ENCODE measurements at regions not wholly inside any gene's neighbourhood (a gene's known extent, or its start where the extent isn't known, plus 50 kb on each side); places are given as distances from the start of the nearest gene placed in this dataset.

DNA sequence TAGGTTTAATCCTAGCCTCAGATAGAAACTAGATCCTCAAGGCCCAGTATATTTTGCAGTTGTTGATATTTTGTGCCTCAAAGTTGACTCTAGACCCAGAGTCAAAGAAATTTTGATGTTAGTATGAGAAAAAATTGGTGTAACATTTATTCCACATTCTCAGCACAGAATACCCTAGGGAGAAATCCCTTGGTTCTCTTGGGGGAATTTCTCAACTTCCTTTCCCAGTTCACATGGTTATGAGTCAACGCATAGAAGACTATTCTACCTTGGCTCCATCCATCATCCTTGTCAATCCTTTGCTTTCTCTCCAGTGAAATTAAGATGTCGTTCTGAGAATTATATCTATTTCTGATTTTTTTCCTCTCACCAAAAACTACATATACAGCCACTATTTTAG lies 145.3 kb downstream of the POSTN start:
- Histone ChIP-seq H3K27ac (ENCODE audit: extremely low read depth, low read depth, low read length) (no peak overlapping the region), H3K4me3 (ENCODE audit: low read depth, low read length) (no peak overlapping the region), H3K9me3 (ENCODE audit: control insufficient read depth, insufficient read depth, low read depth, low read length) (no peaks in the 10 kb centered on the region), H3K36me3 (ENCODE audit: control insufficient read depth in 2 of 2, insufficient read depth in 1 of 2, low read length in 2 of 2) (no peaks in the 10 kb centered on the region), H3K4me1 (ENCODE audit: control insufficient read depth, insufficient read depth, low read length) (no peaks in the 10 kb centered on the region)
- no peak for TF ChIP-seq ZNF114 (tag by site-specific recombination; IDR thresholded peaks at IDR 0.05)
- no peak for TF ChIP-seq ZNF121 (tag by site-specific recombination; IDR thresholded peaks at IDR 0.05)
- TF ChIP-seq ZNF837 (tag by site-specific recombination; IDR thresholded peaks at IDR 0.05), result no peak
- no peak for TF ChIP-seq ZNF169 (tag by site-specific recombination; IDR thresholded peaks at IDR 0.05)
- no peak for TF ChIP-seq GLIS1 (tag by site-specific recombination; IDR thresholded peaks at IDR 0.05)
- TF ChIP-seq ZNF335 (tag by site-specific recombination; conservative IDR thresholded peaks at IDR 0.05), result no peak
- no peak for TF ChIP-seq ZNF510 (tag by site-specific recombination; IDR thresholded peaks at IDR 0.05; ENCODE audit: insufficient replicate concordance)
- TF ChIP-seq, protein P1, sequence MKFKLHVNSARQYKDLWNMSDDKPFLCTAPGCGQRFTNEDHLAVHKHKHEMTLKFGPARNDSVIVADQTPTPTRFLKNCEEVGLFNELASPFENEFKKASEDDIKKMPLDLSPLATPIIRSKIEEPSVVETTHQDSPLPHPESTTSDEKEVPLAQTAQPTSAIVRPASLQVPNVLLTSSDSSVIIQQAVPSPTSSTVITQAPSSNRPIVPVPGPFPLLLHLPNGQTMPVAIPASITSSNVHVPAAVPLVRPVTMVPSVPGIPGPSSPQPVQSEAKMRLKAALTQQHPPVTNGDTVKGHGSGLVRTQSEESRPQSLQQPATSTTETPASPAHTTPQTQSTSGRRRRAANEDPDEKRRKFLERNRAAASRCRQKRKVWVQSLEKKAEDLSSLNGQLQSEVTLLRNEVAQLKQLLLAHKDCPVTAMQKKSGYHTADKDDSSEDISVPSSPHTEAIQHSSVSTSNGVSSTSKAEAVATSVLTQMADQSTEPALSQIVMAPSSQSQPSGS (tag by site-specific recombination; IDR thresholded peaks at IDR 0.05; ENCODE audit: low read depth), result no peak
- no peak for TF ChIP-seq ZNF112 (tag by site-specific recombination; IDR thresholded peaks at IDR 0.05)
- TF ChIP-seq, protein P2, sequence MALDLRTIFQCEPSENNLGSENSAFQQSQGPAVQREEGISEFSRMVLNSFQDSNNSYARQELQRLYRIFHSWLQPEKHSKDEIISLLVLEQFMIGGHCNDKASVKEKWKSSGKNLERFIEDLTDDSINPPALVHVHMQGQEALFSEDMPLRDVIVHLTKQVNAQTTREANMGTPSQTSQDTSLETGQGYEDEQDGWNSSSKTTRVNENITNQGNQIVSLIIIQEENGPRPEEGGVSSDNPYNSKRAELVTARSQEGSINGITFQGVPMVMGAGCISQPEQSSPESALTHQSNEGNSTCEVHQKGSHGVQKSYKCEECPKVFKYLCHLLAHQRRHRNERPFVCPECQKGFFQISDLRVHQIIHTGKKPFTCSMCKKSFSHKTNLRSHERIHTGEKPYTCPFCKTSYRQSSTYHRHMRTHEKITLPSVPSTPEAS (tag by site-specific recombination; IDR thresholded peaks at IDR 0.05), result no peak
- TF ChIP-seq ZNF157 (tag by site-specific recombination; IDR thresholded peaks at IDR 0.05), result no peak
- TF ChIP-seq ZNF175 (tag by site-specific recombination; IDR thresholded peaks at IDR 0.05), result no peak
- no peak for TF ChIP-seq ZBTB17 (tag by site-specific recombination; IDR thresholded peaks at IDR 0.05)
- TF ChIP-seq ZNF76 (tag by site-specific recombination; IDR thresholded peaks at IDR 0.05; ENCODE audit: borderline replicate concordance, low read depth), result no peak
- TF ChIP-seq, protein P3, sequence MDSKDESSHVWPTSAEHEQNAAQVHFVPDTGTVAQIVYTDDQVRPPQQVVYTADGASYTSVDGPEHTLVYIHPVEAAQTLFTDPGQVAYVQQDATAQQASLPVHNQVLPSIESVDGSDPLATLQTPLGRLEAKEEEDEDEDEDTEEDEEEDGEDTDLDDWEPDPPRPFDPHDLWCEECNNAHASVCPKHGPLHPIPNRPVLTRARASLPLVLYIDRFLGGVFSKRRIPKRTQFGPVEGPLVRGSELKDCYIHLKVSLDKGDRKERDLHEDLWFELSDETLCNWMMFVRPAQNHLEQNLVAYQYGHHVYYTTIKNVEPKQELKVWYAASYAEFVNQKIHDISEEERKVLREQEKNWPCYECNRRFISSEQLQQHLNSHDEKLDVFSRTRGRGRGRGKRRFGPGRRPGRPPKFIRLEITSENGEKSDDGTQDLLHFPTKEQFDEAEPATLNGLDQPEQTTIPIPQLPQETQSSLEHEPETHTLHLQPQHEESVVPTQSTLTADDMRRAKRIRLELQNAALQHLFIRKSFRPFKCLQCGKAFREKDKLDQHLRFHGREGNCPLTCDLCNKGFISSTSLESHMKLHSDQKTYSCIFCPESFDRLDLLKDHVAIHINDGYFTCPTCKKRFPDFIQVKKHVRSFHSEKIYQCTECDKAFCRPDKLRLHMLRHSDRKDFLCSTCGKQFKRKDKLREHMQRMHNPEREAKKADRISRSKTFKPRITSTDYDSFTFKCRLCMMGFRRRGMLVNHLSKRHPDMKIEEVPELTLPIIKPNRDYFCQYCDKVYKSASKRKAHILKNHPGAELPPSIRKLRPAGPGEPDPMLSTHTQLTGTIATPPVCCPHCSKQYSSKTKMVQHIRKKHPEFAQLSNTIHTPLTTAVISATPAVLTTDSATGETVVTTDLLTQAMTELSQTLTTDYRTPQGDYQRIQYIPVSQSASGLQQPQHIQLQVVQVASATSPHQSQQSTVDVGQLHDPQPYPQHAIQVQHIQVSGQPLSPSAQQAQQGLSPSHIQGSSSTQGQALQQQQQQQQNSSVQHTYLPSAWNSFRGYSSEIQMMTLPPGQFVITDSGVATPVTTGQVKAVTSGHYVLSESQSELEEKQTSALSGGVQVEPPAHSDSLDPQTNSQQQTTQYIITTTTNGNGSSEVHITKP (tag by site-specific recombination; IDR thresholded peaks at IDR 0.05), result no peak
- no peak for TF ChIP-seq ZBTB8A (tag by site-specific recombination; IDR thresholded peaks at IDR 0.05)
- TF ChIP-seq ZNF394 (tag by site-specific recombination; IDR thresholded peaks at IDR 0.05; ENCODE audit: borderline replicate concordance), result no peak
- TF ChIP-seq ZNF521 (tag by site-specific recombination; IDR thresholded peaks at IDR 0.05), result no peak
- TF ChIP-seq, protein P4, sequence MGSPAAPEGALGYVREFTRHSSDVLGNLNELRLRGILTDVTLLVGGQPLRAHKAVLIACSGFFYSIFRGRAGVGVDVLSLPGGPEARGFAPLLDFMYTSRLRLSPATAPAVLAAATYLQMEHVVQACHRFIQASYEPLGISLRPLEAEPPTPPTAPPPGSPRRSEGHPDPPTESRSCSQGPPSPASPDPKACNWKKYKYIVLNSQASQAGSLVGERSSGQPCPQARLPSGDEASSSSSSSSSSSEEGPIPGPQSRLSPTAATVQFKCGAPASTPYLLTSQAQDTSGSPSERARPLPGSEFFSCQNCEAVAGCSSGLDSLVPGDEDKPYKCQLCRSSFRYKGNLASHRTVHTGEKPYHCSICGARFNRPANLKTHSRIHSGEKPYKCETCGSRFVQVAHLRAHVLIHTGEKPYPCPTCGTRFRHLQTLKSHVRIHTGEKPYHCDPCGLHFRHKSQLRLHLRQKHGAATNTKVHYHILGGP (tag by site-specific recombination; IDR thresholded peaks at IDR 0.05), result no peak
- ChIA-PET POLR2A (no interaction called here), CTCF (no interaction called here)

DNA sequence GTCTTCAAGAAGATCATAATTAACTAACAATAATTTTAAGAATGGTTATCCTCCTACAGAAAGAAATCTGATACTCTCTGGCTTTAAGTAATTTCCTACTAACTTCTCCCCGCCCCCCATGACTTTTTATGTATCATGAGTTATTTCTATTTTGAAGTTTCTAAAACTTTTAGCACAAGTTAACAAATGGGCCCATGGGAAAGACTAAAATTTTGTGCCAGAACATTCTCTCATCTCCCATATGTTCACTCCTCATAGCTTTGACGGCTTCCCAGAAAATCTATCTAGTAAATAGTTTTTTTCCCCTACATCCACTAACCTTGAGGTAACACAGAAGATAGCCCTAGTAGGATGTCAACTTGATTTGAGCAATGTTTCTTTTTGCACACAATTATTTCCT lies 148.3 kb downstream of the POSTN start:
- no peaks in the 10 kb centered on the region for H3K36me3 ChIP-seq (ENCODE audit: control insufficient read depth in 2 of 2, insufficient read depth in 1 of 2, low read length in 2 of 2)
- TF ChIP-seq, protein P5, sequence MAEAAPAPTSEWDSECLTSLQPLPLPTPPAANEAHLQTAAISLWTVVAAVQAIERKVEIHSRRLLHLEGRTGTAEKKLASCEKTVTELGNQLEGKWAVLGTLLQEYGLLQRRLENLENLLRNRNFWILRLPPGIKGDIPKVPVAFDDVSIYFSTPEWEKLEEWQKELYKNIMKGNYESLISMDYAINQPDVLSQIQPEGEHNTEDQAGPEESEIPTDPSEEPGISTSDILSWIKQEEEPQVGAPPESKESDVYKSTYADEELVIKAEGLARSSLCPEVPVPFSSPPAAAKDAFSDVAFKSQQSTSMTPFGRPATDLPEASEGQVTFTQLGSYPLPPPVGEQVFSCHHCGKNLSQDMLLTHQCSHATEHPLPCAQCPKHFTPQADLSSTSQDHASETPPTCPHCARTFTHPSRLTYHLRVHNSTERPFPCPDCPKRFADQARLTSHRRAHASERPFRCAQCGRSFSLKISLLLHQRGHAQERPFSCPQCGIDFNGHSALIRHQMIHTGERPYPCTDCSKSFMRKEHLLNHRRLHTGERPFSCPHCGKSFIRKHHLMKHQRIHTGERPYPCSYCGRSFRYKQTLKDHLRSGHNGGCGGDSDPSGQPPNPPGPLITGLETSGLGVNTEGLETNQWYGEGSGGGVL (tag by site-specific recombination; IDR thresholded peaks at IDR 0.05), result no peak
- TF ChIP-seq, protein P3 (tag by site-specific recombination; IDR thresholded peaks at IDR 0.05), result no peak
- no peaks in the 10 kb centered on the region for H3K4me1 ChIP-seq (ENCODE audit: control insufficient read depth, insufficient read depth, low read length)
- H3K4me3 ChIP-seq (ENCODE audit: low read depth, low read length), result no peak overlapping the region
- H3K9me3 ChIP-seq (ENCODE audit: control insufficient read depth, insufficient read depth, low read depth, low read length), result no peaks in the 10 kb centered on the region
- POLR2A ChIA-PET, result no interaction called here
- no peak overlapping the region for H3K27ac ChIP-seq (ENCODE audit: extremely low read depth, low read depth, low read length)
- CTCF ChIA-PET, result no interaction called here

All from HEK293 (cell line).